KBM-7 (cell line): ENCODE measurements at regions not wholly inside any gene's neighbourhood (a gene's known extent, or its start where the extent isn't known, plus 50 kb on each side); places are given as distances from the start of the nearest gene placed in this dataset.

Experiments
- DNase-seq: peaks from one replicate; pipeline ENCODE4 v3.0.0-alpha.2; 2015
- in situ Hi-C: fragments of 300-500 bp; cut with MboI; formaldehyde crosslinking; loops from 2 replicates; pipeline ENCODE4 v1.14.3; 2020; ENCODE audit warnings: low sequenced_read_pairs, low pct_unique_long_range_greater_than_20kb, mixed read lengths

GRCh38 chr14:82432301-82433105 is 898.9 kb upstream of the SEL1L start:
- in situ Hi-C loops = no loop called here
- DNase-seq = no peak

GRCh38 chr14:82438436-82438835 is 904.8 kb upstream of the SEL1L start:
- in situ Hi-C loops = no loop called here
- DNase-seq = no peak

GRCh38 chr14:82441270-82441669 is 907.6 kb upstream of the SEL1L start:
- in situ Hi-C loops = no loop called here
- DNase-seq = no peak

- in situ Hi-C loops = no loop called here
- DNase-seq = no peak
These were observed 912.3 kb upstream of the SEL1L start for GRCh38 chr14:82445810-82446570.

GRCh38 chr14:82447586-82447985 is 913.9 kb upstream of the SEL1L start:
- no peak for DNase-seq
- in situ Hi-C loops = no loop called here

GRCh38 chr14:82449926-82450468 is 916.3 kb upstream of the SEL1L start:
- DNase-seq = no peak
- in situ Hi-C loops = no loop called here

- in situ Hi-C loops = no loop called here
These were observed 918.0 kb upstream of the SEL1L start for GRCh38 chr14:82451675-82452074.

GRCh38 chr14:82482345-82482744 is 948.7 kb upstream of the SEL1L start:
- no peak for DNase-seq
- in situ Hi-C loops = no loop called here

More at GRCh38 chr14:82451675-82452074, 918.0 kb upstream of the SEL1L start:
- DNase-seq = no peak

GRCh38 chr14:82488473-82488872 is 954.8 kb upstream of the SEL1L start:
- DNase-seq = no peak
- in situ Hi-C loops = no loop called here

- in situ Hi-C loops = no loop called here
These were observed 956.7 kb upstream of the SEL1L start for GRCh38 chr14:82490397-82490796.

GRCh38 chr14:82492157-82492556 is 958.5 kb upstream of the SEL1L start:
- in situ Hi-C loops = no loop called here
- no peak for DNase-seq

More at GRCh38 chr14:82490397-82490796, 956.7 kb upstream of the SEL1L start:
- DNase-seq = no peak

GRCh38 chr14:82500222-82500621 is 966.6 kb upstream of the SEL1L start:
- in situ Hi-C loops = no loop called here
- DNase-seq = no peak

GRCh38 chr14:82501554-82501953 is 967.9 kb upstream of the SEL1L start:
- in situ Hi-C loops = no loop called here
- no peak for DNase-seq

GRCh38 chr14:82502043-82502442 is 968.4 kb upstream of the SEL1L start:
- in situ Hi-C loops = no loop called here
- no peak for DNase-seq

GRCh38 chr14:82504894-82505293 is 971.2 kb upstream of the SEL1L start:
- no peak for DNase-seq
- in situ Hi-C loops = no loop called here

GRCh38 chr14:82510007-82510406 is 976.4 kb upstream of the SEL1L start:
- DNase-seq = no peak
- in situ Hi-C loops = no loop called here

GRCh38 chr14:82511399-82511798 is 977.7 kb upstream of the SEL1L start:
- DNase-seq = no peak
- in situ Hi-C loops = no loop called here

- in situ Hi-C loops = no loop called here
- DNase-seq = no peak
These were observed 987.1 kb upstream of the SEL1L start for GRCh38 chr14:82520765-82521164.

GRCh38 chr14:82521191-82521590 is 987.5 kb upstream of the SEL1L start:
- DNase-seq = no peak
- in situ Hi-C loops = no loop called here

- in situ Hi-C loops = no loop called here
These were observed 994.4 kb upstream of the SEL1L start for GRCh38 chr14:82528016-82528415.

More at GRCh38 chr14:82528016-82528415, 994.4 kb upstream of the SEL1L start:
- DNase-seq = no peak
